Iris pigment epithelial cell (primary cell): ENCODE measurements at regions not wholly inside any gene's neighbourhood (a gene's known extent, or its start where the extent isn't known, plus 50 kb on each side); places are given as distances from the start of the nearest gene placed in this dataset.

Experiments
- DNase-seq: peaks from one replicate; pipeline ENCODE4 v3.0.0-alpha.2; 2011; ENCODE audit warnings: low read depth

DNA sequence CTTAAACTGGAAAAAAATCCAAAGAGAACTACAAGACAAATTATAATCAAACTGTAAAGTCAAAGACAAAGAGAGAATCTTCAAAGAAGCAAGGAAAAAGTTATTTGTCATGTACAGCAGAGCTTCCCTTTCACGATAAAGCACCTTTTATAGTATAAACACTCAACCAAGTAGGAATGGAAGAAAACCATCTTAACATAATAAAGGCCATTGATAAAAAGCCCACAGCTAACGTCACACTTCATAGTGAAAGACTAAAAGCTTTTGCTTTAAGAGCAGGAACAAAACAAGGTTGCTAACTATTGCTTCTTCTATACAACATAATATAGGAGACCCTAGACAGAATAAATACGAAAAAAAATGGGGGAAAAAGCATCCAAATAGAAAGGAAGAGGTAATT, 595.7 kb upstream of the POU3F4 start:
- DNase-seq, result no peak

DNA sequence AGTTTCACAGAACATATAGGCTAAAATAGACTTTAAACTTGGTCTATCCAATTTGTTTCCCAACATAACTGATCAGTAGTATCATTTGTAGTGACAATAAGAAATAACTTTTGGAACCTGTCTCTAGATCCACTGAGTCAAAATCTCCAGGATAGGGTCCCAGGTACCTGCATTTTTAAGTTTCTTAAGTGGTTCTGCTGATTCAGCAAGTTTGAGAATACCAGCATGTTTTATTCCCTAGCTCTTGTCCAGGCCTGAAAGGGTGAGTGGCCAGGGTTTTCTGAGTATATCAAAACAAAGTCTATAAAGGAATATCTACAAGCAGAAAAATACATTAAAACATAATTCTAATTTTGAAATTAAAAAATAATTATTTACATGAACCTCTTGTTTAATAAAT, 573.1 kb upstream of the POU3F4 start:
- DNase-seq, result no peak

DNA sequence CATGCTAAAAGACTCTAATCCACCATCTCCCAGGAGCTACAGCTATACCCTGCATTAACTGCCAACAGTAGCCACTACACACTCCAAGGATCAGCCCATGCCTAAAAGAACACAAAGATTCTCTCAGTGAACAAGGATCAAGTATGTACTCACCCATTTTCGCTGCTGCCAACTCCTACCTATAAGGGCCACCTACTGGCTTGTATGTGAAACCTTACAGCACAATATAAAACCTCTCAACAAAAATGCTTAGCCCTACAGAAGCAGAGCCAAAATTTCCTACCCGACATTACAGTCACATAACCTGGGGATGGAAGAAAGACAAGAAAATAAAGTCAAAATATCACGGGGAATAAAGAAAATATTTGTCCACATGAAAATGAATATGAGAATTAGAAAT, 562.8 kb upstream of the POU3F4 start:
- no peak for DNase-seq

DNA sequence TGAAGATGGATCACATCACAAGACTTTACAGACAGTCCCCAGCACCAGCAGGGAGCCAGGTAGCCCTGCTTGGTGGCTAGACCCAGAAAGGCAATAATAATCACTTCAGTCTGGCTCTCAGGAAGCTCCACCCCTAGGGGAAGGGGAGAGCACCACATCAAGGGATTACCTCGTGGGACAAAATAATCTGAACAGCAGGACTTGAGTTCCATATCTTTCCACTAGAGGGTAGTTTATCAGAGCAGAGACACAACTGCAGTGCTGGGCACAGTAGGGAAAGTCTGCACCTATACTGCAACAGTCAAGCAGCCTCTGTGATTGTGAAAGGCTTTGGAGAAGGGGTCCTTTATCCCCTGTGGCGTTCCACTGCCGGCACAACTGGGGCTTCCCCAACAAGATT, 547.0 kb upstream of the POU3F4 start:
- no peak for DNase-seq

DNA sequence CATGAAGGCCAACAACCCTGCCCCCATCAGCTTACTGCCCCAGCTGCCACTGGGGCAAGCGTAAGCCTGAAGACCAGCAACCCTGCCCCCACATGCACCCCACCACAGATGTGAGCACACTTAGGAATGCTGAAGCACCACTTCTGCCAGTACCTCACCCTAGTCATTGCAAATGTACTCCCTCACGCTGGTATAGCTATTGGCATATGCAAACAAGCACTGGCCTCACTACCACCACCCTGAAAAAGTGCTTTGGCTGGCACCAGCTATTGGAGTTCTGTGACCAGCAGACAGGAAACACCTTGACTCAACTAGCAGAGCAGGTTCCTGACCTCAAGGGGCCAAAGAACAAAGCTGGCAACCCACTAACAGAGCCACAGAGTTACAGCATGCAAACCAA, 534.4 kb upstream of the POU3F4 start:
- DNase-seq, result no peak

DNA sequence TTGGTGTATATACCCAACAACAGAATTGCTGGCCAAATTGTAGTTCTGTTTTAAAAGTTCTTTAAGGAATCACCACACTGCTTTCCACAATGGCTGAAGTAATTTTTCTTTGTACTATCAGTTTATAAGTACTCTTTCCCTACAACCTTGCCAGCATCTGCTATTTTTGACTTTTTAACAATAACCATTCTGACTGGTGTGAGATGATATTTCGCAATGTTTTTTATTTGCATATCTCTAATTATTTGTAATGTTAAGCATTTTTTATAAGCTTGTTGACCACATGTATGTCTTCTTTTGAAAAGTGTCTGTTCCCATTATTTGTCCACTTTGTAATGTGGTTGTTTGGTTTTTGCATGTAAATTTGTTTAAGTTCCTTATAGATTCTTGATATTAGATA, 509.9 kb upstream of the POU3F4 start:
- no peak for DNase-seq

DNA sequence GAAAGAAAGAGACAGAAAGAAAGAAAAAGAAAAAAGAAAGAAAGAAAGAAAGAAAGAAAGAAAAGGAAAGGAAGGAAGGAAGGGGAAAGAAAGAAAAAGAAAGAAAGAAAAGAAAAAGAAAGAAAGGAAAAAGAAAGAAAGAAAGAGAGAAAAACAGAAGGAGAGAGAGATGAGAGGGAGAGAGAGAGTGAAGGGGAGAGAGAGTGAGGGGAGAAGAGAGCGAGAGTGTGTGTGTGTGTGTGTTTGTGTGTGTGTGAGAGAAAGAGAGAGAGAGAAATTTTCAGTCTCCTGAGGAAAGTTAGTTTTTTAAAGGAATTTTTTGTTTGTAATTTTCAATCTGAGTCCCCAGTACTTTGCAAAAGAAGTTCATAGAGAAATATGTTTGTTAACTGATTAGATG, 504.1 kb upstream of the POU3F4 start:
- DNase-seq, result no peak

DNA sequence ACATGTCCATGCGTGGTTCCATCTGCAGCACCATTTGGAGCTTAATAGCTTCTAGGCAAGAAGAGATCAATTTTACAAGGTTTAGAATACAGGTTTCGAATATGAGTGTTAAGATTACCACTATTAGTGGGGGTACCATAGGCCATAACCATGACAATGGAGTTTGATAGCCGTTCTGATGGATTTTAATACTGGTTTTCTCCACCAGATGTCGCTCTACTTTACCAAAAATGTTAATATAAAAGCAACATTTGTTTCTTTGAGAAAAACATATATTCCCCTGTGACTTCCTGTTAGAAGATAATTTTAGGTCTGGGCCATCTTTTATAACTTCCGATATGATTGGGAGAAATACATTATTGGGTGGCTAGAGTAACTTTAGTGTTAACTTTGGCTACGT, 499.7 kb upstream of the POU3F4 start:
- peak; percentile 1 for DNase-seq

DNA sequence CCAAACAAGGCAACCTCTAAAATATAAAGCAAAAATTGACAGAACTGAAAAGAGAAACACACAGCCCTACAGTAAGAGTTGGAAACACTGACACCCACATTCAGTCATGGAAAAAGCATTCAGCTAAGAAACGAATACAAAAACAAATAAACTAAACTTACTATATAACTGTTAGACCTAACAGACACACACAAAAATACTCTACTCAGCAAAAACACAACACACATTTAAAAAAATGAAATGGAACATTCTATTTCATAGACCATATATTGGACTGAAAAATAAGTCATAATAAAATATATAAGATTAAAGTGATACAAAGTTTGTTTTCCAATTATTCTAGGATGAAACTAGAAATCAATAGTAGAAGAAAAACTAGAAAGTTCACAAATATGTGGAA, 488.8 kb upstream of the POU3F4 start:
- no peak for DNase-seq

DNA sequence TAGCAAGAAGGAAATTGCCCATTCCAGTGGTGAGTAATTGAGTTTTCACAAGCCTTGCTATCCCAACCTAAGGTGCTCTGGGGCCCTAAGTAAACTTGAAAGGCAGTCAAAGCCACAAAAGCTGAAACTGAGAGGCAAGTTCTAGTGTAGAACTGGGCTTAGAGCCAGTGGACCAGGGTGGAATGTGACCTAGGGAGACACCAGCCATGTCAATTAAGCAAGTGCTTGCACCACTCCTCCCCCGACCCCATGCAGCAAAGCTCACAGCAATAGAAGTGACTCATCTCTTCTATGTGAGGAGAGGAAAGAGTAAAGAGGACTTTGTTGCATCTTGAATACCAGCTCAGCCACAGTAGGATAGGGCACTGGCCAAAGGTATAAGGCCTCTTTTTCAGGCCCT, 486.1 kb upstream of the POU3F4 start:
- DNase-seq, result peak; percentile 16
